ENCODE measurements at regions not wholly inside any gene's neighbourhood (a gene's known extent, or its start where the extent isn't known, plus 50 kb on each side); places are given as distances from the start of the nearest gene placed in this dataset.

DNA sequence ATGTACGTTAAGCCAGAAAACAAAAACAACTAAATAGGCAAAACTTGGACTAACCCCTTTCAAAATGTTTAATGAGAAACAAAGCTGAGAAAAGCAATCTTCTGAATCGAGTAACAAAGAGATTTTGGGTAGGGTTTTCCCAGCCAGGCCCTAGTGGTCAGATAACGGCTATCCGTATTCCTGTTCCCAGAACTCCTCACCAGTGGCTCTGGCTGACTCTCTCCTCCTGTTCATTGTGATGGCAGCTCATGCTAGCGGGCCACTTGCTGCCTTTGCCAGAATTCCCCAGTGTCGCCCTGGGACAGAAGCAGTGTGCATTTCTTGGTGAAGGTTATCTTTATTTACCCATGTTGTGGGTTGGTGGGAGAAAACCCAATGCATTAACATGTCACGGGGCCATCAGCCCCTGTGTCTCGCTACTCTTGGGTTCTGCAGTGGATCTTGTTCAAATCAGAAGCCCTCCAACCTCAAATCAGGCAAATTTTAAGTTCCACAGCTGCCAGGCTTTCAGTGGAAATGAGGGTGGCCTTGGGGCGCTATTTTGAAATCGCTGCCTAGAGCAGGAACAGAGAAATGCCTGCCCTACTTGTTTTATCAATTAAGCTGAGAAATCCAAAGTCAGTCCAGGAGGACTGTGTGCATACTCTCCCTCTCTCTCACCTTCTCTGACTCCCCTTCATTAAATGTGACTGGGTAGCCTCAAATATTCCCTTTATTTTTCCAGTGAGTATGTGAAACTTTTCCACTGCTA, 164.5 kb upstream of the NPVF start:
- DNase-seq (ENCODE audit: low spot score): no peak

DNA sequence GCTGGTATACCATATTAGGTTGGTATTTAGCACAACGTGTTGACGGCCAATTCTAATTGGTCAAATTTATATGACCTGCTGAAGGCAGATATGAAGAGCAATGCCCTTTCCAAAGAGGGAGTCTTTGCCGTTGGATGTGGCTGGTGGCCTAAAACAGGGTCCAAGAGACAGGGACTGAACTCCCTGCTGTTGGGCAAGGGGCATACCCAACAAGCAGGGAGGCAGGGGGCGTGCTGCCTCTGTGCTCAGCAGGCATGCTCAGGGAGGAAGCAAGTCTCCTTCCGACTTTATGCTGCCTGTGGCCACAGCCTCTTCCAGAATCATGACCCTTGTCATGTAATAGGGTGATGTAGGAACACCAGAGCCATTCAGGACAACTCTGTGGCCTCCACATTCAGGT, 167.7 kb upstream of the NPVF start:
- DNase-seq (ENCODE audit: low spot score): no peak

DNA sequence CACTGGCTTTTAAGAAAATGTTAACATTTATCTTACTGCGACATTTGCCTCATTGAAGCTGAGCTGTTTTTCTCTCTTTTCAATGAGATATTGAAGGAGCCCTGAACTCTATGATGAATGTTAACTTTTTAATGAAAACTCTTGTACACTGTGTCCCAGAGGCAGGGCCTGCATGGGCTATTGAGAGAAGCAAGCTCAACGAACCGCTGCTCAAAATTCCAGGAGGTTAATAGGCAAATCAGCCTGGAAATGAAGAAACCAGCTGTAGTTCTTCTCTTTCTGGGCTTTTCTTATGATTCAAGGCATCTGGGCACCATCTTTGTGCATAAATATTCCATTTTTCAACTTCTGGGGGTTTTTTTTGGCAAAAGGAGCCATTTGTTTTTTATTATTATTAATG, 168.4 kb upstream of the NPVF start:
- DNase-seq (ENCODE audit: low spot score): no peak

GRCh38 chr7:25398418-25398817, 170.1 kb upstream of the NPVF start:
- no peak for DNase-seq (ENCODE audit: low spot score)

DNA sequence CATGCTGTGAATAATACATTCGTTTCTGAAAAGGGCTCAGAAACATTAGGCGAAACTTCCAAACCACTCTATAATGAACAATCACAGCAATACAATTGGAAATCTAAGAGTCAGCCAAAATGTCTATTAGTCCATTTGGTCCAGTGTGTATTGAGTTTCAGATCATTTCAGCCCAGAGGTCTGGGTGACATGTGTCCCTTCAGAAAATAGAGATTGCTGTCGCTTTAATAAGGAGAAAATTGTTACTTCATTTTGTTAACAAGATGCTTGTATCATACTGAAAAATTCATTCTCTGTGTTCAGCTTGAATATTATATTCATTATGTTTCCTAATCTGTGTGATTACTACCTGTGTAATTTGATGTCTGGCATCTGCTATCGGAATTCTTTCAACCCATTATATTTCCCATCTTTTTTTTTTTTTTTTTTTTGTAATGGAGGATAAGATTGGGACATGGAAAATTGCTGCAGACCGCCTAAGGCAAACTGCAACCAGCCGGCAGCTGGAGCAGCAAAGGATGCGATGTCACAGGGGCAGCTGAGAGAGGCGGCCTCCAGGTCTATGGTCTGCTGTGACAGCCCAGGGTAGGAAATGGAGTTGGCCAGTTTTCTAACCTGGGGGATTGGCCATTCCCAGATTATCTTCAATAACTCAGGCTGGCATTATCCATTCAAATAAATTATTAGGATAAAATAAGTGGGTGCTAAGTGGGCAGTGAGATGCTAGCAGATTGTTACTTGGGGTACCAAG, 170.9 kb upstream of the NPVF start:
- no peak for DNase-seq (ENCODE audit: low spot score)

DNA sequence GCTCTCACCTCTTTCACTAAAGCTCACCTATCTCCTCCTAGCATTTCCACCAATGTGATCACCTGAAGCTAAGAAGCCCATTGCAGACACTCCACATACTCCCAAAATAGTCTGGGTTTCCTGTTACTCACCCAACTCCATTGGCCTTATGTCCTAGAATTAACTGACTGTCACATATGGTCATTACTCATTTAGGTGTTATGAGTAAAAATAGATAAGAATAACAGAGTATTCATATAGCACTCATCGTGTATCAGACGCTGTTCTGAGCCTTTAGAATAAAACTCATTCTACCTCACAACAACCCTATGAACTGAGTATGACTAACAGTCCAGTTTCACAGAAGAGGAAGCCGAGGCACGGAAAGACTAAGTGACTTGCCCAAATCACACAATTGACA, 174.2 kb upstream of the NPVF start:
- DNase-seq (ENCODE audit: low spot score): no peak

DNA sequence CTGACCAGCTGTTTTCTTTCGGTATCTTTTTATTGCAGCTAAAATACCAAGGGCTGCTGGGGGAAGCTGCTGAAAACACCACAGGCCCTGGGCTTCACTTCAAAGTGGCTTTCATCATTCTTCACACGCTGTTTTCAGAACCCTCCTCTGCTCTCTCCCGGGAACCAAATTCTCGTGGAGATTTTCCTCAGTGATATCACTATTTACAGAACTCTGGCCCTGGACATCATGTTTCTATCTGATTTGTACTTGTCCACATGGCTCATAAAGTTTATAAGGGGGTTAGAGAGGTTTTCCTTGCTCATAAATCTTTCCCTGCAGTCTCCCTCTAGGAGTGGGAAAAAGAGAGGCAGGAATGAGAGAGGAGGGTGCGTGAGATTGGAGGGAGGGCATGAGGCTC, 177.4 kb upstream of the NPVF start:
- DNase-seq (ENCODE audit: low spot score): no peak

DNA sequence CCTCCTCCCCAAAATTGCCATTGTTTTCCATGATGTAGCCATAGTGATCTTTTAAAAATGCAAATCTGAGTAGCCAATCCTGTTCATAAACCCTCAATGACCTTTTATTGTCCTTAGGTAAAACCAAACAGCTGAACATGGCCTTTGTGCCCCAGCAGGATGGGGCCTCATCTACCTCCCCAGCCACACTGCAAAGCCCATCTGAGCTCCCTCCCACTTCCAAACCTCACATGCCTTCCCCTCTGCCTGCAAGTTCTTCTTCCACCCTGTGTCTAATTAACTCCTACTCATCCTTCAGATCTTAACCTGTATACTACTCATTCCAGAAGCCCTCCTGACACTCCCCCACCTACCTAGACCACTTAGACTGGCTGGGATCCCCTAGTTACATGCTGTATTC, 178.8 kb upstream of the NPVF start:
- DNase-seq (ENCODE audit: low spot score): no peak

GRCh38 chr7:25408012-25408687, 179.9 kb upstream of the NPVF start:
- DNase-seq (ENCODE audit: low spot score): no peak

GRCh38 chr7:25408876-25409275, 180.6 kb upstream of the NPVF start:
- no peak for DNase-seq (ENCODE audit: low spot score)

DNA sequence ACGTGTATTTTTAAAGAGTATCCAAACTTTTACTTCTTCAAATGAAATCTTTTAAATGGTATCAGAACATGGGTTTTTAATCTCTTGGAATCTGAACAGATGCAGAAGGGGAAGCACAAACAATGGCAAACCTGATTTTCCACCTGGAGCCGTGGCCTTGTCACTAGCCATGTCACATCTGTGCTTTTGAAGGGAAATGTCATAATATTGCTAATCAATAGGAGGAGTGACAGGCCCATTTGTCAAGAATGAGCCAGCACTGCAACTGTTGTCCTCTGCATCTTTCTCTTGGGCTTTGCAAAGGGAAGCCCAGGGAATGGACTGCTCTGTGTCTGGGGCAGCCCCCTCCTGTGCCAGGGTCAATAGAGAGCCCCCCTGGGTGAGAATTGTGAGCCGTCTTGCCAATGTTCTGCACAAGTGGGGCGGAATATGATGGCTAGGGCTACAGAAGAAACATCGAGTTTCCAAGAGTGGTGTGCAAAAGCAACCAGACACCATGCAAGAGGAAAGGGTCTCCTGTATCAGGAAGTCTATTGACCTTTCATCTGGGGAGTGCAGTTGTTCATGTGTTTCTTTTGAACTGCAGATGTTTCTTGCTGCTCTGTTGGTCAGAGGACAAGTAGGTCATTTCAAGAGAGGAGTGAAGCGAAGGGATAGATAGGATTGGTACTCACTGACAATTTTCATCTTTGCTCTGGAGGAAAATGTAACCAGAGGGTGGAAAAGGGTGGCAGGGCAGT, 181.8 kb upstream of the NPVF start:
- no peak for DNase-seq (ENCODE audit: low spot score)

GRCh38 chr7:25420771-25421170, 192.5 kb upstream of the NPVF start:
- DNase-seq (ENCODE audit: low spot score): no peak

DNA sequence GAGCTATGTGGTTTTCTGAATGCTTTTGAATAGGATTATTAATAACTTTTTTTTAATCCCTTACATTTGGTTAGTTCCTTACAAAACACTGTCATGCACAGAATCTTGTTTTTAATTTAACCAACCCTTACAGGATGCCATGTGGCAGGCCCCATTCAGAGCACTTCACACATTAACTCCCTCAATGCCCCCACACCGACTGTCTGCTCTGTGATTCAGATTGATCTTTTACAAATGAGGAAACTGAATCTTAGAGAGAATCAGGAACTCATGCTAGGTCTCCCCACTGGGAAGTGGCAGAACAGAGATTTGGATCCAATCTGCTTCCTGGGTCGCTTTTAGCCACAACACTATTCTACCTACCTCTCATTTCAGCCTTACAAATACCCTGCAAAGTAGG, 195.8 kb upstream of the NPVF start:
- no peak for DNase-seq (ENCODE audit: low spot score)

DNA sequence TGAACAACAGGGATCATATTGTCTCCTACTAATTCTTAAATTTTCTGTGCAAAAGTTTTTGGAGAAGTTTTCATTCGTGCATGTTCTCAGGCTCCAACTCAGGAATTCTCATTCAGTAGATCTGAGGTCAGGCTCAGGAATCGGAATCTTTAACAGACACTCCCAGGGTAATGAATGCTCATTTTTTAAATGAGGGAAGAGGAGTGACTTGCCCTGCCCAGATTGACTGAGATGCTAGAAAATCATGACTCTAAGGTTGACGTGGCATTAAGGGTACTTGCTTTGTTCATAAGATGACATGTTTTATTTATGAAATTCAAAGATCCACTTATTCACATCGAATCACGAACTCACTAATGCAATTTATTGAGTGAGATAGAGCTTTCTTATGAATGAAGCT, 196.6 kb upstream of the NPVF start:
- DNase-seq (ENCODE audit: low spot score): no peak

GRCh38 chr7:25427721-25428120, 199.4 kb upstream of the NPVF start:
- no peak for DNase-seq (ENCODE audit: low spot score)

GRCh38 chr7:25429731-25430130, 201.4 kb upstream of the NPVF start:
- no peak for DNase-seq (ENCODE audit: low spot score)

GRCh38 chr7:25430200-25430931, 202.1 kb upstream of the NPVF start:
- DNase-seq (ENCODE audit: low spot score): no peak

GRCh38 chr7:25431956-25432450, 203.7 kb upstream of the NPVF start:
- DNase-seq (ENCODE audit: low spot score): no peak

- no peak for DNase-seq (ENCODE audit: low spot score)
These were observed 204.5 kb upstream of the NPVF start for GRCh38 chr7:25432807-25433206.

- DNase-seq (ENCODE audit: low spot score): no peak
These were observed 208.1 kb upstream of the NPVF start for GRCh38 chr7:25436413-25436812.

GRCh38 chr7:25437308-25437707, 209.0 kb upstream of the NPVF start:
- DNase-seq (ENCODE audit: low spot score): no peak

GRCh38 chr7:25444991-25445390, 216.7 kb upstream of the NPVF start:
- no peak for DNase-seq (ENCODE audit: low spot score)

All from pons (tissue), 1 donor.